ENCODE measurements at regions not wholly inside any gene's neighbourhood (a gene's known extent, or its start where the extent isn't known, plus 50 kb on each side); places are given as distances from the start of the nearest gene placed in this dataset.

DNA sequence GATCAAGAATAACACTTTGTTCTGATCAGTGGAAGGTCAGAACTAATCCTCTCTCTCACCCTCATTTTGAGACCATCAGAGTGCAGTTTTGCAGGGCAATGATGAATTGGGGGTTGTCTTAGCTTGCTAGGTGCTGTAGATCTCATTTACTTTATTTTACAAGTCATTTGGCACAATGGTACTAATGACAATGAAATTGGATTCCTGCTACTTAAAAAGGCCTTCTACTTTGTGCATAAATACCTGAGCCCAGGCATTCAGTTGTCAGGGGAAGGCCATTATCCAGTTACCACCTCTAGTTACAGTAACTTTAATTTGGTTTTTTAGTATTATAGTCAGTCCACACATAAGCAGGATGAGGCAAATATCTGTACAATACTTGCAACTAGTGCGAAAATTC lies 240.0 kb downstream of the HDGFL1 start:
- Histone ChIP-seq H2AK5ac (ENCODE audit: insufficient read length, low read length) (no peak overlapping the region), H3K9me3 (ENCODE audit: control insufficient read depth, low read depth, low read length) (no peaks in the 10 kb centered on the region), H3K56ac (ENCODE audit: insufficient read length, low read depth, low read length) (no peak overlapping the region), H3K18ac (ENCODE audit: insufficient read length, low read depth, low read length) (no peak overlapping the region), H3K14ac (ENCODE audit: insufficient read depth, low read length) (no peak overlapping the region), H3K4me1 (ENCODE audit: insufficient read depth, low read length) (peaks cover 6% of the 10 kb centered on the region), H3K23ac (ENCODE audit: insufficient read length, low read depth, low read length) (no peak overlapping the region), H3K27me3 (ENCODE audit: insufficient read depth, low read length) (no peaks in the 10 kb centered on the region), H4K8ac (replicated peaks; ENCODE audit: insufficient read length, low read depth, low read length) (no peak overlapping the region), H2BK15ac (ENCODE audit: low read depth, low read length) (no peak overlapping the region), H3K4ac (ENCODE audit: low read depth, low read length) (no peak overlapping the region), H2BK20ac (ENCODE audit: low read depth, low read length, poor library complexity, severe bottlenecking) (no peak overlapping the region), H2BK12ac (ENCODE audit: insufficient read length, low read depth, low read length) (no peak overlapping the region), H2BK5ac (ENCODE audit: insufficient read length, low read length) (no peak overlapping the region), H3K79me1 (ENCODE audit: insufficient read depth, low read depth, low read length, poor library complexity, severe bottlenecking) (no peaks in the 10 kb centered on the region), H2BK120ac (ENCODE audit: low read depth, low read length, poor library complexity, severe bottlenecking) (no peak overlapping the region), H3K79me2 (ENCODE audit: insufficient read depth, low read length) (no peaks in the 10 kb centered on the region), H4K5ac (ENCODE audit: insufficient read length, low read depth, low read length) (no peak overlapping the region), H3T11ph (ENCODE audit: low read length) (no peak overlapping the region), H3K9ac (ENCODE audit: extremely low read depth, insufficient read length, low read length) (no peak overlapping the region), H3K23me2 (ENCODE audit: insufficient read length, low read depth, low read length, poor library complexity, severe bottlenecking) (no peaks in the 10 kb centered on the region), H4K20me1 (ENCODE audit: control insufficient read depth, insufficient read depth, insufficient read length) (no peaks in the 10 kb centered on the region), H3K4me2 (ENCODE audit: insufficient read depth, insufficient read length, low read length) (no peak overlapping the region), H3K27ac (ENCODE audit: insufficient read length, low read depth, low read length) (no peak overlapping the region), H2AFZ (ENCODE audit: low read length) (no peak overlapping the region), H4K91ac (ENCODE audit: insufficient read length, low read depth, low read length) (no peak overlapping the region)
- Mint-ChIP-seq H3K9me3 (no peaks in the 10 kb centered on the region), H3K27ac (no peak overlapping the region; a peak in 1 of 7 replicates), H3K36me3 (ENCODE audit: insufficient read depth in 1 of 3, low read depth in 3 of 3) (no peaks in the 10 kb centered on the region; a peak in 1 of 7 replicates), H3K4me3 (no peak overlapping the region), H3K4me1 (peaks cover 24 to 26% of the 10 kb centered on the region in 2 experiments), H3K27me3 (ENCODE audit: low read depth) (no peaks in the 10 kb centered on the region; the same call in 1 of the 2 replicates)
- DNase-seq = no peak
- WGBS (ENCODE audit: extremely low coverage, insufficient read length, low lambda C conversion rate) = no CpG with 5 or more reads among the region's 1 CpG
- TF ChIP-seq, protein P1, sequence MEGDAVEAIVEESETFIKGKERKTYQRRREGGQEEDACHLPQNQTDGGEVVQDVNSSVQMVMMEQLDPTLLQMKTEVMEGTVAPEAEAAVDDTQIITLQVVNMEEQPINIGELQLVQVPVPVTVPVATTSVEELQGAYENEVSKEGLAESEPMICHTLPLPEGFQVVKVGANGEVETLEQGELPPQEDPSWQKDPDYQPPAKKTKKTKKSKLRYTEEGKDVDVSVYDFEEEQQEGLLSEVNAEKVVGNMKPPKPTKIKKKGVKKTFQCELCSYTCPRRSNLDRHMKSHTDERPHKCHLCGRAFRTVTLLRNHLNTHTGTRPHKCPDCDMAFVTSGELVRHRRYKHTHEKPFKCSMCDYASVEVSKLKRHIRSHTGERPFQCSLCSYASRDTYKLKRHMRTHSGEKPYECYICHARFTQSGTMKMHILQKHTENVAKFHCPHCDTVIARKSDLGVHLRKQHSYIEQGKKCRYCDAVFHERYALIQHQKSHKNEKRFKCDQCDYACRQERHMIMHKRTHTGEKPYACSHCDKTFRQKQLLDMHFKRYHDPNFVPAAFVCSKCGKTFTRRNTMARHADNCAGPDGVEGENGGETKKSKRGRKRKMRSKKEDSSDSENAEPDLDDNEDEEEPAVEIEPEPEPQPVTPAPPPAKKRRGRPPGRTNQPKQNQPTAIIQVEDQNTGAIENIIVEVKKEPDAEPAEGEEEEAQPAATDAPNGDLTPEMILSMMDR (conservative IDR thresholded peaks at IDR 0.05) = no peak
